Fibroblast of gingiva (primary cell): ENCODE measurements at regions not wholly inside any gene's neighbourhood (a gene's known extent, or its start where the extent isn't known, plus 50 kb on each side); places are given as distances from the start of the nearest gene placed in this dataset.

Experiments used
- DNase-seq: peaks from one replicate; pipeline ENCODE4 v3.0.0-alpha.2; 2011; ENCODE audit warnings: low read depth

DNA sequence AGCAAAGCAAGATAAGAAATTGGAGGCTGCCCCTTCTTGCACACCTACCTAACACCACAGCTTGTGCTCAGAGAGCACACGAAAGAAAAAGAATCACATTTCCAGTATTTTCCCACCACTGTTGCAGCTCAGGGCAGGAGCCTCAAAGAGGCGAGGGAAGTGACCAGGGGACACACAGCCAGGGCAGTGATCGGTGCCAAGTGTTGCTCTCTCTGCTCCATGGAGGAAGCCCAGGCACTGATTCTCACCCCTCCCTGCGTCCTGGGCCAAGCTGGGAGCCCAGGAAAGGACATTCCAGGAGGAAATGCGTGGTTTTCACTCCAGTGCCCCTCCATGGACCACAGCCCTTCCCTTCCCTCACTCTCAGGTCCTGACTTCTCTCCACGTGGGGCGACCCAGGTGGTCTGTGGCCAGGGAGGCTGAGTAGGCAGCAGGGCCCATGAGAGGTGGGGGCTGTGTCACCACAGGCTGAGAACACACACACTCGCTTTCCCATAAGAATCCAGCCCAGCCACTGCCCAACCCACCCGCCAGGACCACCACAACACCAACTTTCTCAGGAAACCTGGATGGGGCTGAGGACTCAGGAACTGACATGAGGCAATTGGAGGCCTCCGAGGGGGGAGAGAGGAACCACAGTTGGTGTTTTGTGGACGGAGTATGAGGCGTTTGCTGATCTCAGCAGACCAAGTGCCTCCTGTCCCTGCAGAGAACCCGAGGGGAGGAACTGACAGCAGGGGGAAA is 81.7 kb upstream of the MAFB start:
- DNase-seq: no peak

DNA sequence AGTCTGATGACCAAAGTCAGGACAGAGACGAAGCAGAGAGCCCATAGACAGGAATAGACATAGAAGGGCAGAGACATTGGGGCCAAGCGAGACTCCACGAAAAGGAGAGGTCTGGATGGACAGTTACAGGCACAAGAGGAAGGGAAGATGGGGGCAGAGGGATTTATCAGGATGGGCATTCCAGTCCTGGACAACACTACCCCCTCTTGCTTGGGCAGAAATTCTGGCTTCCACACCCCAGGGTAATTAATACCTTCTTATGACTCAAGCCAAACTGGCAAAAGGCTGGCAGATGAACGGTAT is 82.2 kb upstream of the MAFB start:
- no peak for DNase-seq

DNA sequence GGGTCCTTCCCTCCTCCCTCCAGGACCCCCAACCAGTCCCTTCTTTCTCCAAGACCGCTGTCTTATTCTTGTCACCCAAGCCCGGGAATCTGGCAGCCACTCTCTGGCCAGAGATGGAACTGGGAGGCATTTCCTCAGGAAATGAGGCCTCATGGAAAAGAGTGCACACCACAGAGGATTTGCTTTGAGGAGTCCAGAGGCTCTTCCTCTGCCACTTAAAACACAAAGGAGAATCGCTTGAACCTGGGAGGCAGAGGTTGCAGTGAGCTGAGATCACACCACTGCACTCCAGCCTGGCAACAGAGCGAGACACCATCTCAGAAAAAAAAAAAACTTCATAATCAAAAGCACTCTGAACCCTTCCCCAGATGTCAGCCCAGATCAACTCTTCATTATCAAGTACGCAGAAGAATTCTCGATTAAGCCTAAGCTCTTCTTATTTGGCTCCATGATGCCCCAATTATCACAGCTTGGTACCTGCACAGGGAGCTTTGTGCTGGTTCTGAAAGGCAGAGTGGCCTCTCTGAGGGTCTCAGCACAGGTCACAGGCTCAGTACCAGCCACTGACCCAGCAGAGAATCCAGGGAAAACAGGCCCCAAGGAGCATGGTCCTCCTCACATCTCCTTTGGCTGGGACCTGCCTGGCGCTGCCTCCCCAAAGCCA is 82.9 kb upstream of the MAFB start:
- DNase-seq: no peak

DNA sequence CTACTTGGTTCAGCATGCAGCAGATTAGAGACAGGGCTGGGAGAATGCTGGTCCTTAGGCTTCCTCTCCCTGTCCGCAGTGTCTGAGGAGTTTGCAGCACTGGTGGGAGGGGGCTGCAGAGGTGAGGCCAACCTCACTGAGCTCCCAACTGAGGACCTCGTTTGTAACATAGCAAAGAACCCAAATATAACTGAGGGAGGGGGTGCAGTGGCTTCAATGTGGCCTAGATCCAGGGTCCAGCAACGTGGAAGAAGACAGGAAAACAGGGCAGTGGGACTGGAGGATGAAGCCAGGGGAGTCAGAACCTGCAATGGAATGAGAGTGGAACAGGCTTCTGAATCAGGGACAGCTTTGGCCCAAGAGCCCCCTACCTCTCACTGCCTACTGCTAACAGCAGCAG is 84.3 kb upstream of the MAFB start:
- DNase-seq: no peak

DNA sequence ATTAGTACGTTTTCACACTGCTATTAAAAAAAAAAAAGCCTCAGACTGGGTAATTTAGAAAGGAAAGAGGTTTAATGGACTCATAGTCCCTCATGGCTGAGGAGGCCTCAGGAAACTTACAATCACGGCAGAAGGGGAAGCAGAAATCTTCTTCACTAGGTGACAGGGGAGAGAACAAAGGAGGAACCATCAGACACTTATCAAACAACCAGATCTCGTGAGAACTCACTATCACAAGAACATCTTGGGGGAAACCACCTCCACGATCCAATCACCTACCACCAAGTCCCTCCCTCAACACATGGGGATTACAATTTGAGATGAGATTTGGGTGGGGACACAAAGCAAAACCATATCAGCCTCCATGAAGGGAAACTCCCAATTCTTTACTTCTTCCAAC is 85.2 kb upstream of the MAFB start:
- DNase-seq: no peak

GRCh38 chr20:40775561-40776146 is 86.6 kb upstream of the MAFB start:
- DNase-seq: no peak

DNA sequence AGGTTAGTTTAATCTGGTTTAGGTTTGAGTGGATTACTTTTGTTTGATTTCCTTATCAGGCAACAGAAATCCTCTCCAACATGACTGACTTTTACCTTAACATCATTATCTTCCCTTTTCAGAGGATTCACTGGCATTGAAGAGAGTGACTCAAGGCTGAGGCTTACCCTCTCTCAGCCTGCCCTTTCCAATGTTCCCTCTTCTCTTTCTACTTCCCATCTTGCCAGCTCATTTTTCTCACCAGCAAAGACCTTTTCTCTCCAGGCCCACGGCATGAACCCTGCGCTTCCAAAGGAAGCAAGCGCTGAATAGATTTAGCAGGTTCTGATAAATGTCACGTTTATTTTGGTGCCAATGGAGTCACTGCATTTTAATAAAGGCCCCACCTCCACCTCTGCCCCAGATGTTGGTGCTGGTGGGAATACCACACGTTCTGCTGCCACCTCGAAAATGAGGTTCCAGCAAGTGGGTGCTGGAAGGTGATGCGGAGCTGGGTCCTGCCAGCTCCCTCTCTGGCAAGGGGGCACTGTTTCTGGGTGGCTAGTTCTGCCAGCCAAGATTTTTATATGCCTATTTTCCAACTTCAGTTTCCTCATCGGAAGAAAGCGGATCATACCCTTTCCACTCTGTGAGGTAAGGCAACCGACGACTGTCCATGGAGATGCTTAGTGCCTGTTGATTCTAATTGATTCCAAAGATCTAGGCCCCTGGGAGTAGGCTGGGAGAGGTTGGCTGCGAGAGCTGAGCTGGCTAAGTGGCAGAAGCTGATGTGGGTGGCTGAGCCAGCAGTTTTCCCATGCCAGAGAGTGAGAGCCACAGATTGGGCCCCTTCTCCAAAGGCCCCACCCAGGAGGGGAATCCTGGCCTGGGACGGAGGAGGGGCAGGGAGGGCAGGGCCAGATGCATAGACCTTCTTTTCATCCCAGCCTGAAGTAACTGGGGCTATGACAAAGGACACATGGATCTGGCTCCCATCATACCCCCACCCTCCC is 87.7 kb upstream of the MAFB start:
- DNase-seq: peak; percentile 14

DNA sequence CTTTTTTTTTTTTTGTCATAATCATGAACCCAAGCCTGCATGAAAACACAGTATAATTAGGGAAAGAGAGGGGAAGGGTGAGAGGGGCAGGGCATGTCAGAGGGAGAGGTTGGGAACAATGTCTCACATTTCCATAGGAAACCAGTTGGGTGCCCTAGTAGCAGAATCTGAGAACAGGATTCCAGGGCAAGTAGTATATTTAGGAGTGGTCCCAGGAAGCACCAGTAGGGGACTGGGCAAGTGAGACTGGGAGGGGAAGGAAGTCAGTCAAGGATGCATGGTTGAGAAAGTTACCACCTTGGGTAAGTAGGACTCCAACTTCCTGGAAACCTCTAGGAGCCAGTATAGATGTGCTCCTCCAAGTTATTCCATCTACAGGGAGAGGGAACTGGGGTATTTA is 88.6 kb upstream of the MAFB start:
- DNase-seq: no peak

- no peak for DNase-seq
Measured at GRCh38 chr20:40778894-40779496, 90.0 kb upstream of the MAFB start.

GRCh38 chr20:40781327-40782042 is 92.4 kb upstream of the MAFB start:
- no peak for DNase-seq

DNA sequence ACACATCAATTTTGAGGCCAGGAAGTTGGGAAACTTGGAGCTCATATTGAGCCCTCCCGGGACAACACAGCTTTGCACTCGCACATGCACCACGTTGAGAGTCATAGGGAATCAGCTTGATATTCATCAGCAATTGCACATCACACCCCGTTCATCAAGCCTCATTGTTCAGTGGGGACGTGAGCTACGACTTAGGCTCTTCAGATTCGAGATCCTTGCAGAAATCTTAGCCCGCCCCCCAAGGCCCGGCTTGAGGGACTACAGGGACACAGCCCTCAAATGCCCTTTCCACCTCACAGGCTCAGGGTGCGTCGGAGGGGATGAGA is 93.0 kb upstream of the MAFB start:
- no peak for DNase-seq

DNA sequence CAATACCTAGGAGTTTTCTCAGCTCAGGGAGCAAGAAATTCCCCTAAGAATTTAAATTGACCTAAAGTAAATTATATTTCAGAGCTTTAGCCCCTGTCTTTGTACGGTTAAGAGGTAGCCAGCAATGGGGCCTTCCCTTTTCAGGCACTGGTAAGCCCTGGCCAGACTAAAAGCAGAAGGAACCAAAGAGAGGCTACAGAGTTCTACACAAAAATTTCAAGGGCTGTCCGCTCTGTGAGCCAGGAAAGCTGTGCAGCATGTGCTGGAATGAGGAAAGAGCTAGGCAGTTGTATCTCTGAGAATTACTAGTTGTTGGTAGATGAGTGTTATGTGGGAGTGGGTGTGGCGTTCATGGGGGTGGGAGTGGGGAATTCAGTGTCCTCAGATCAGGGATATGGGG is 96.3 kb upstream of the MAFB start:
- no peak for DNase-seq

- DNase-seq: no peak
Measured at GRCh38 chr20:40786336-40786735, 97.3 kb upstream of the MAFB start.

GRCh38 chr20:40787941-40788340 is 98.9 kb upstream of the MAFB start:
- no peak for DNase-seq

GRCh38 chr20:40797425-40797824 is 108.4 kb upstream of the MAFB start:
- DNase-seq: peak; percentile 15

DNA sequence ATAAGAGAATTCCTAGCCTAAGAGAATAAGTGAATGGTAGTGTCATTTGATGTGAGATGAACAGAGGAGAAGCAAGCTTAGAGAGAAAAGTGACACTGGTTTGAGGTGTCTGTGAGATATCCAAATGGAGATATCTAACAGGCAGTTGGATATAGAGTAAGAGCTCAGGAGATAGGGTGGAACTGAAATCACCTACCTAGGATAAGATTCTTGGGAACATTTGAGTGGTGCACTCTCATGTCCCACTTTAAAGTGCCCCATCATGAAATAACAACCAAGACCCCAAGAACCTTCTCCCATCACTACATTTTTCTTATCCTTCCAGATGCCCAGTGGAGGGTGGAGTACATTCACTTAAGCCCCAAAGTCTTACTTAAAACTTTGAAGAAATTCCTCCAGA is 109.0 kb upstream of the MAFB start:
- no peak for DNase-seq

- no peak for DNase-seq
Measured at GRCh38 chr20:40802886-40803285, 113.8 kb upstream of the MAFB start.

- no peak for DNase-seq
Measured at GRCh38 chr20:40803381-40803780, 114.3 kb upstream of the MAFB start.

GRCh38 chr20:40805592-40805991 is 116.6 kb upstream of the MAFB start:
- no peak for DNase-seq

- DNase-seq: no peak
Measured at GRCh38 chr20:40806929-40807820, 118.1 kb upstream of the MAFB start.

- DNase-seq: no peak
Measured at GRCh38 chr20:40807821-40808170, 118.8 kb upstream of the MAFB start.
